Mesendoderm (in vitro differentiated cells): ENCODE measurements at regions not wholly inside any gene's neighbourhood (a gene's known extent, or its start where the extent isn't known, plus 50 kb on each side); places are given as distances from the start of the nearest gene placed in this dataset.

Experiments used
- DNase-seq: peaks from one replicate; pipeline ENCODE4 v3.0.0; 2013
- H2AK5ac ChIP-seq: 2 replicates; pipeline ENCODE4 v1.6.1; 2013; ENCODE audit warnings: low read length, inconsistent platforms
- H2BK120ac ChIP-seq: 2 replicates; pipeline ENCODE4 v1.6.1; 2013; ENCODE audit warnings: low read depth, mild to moderate bottlenecking, low read length, moderate library complexity, mixed read lengths
- H2BK15ac ChIP-seq: replicated peaks from 2 replicates; pipeline ENCODE4 v1.6.1; 2013; ENCODE audit warnings: low read depth, mild to moderate bottlenecking, moderate library complexity
- H2BK5ac ChIP-seq: 2 replicates; pipeline ENCODE4 v1.6.1; 2013; ENCODE audit warnings: low read length, inconsistent platforms
- H3K18ac ChIP-seq: 2 replicates; pipeline ENCODE4 v1.6.1; 2013; ENCODE audit warnings: mild to moderate bottlenecking, low read length, mixed read lengths
- H3K23ac ChIP-seq: one replicate; pipeline ENCODE4 v1.6.1; 2013; ENCODE audit warnings: low read length
- H3K27ac ChIP-seq: 2 replicates; pipeline ENCODE4 v1.5.1; 2013; ENCODE audit warnings: low read depth, mild to moderate bottlenecking, inconsistent platforms, low read length, moderate library complexity
- H3K27me3 ChIP-seq: 2 replicates; pipeline ENCODE4 v1.6.1; 2013; ENCODE audit warnings: low read length, control low read depth, mild to moderate bottlenecking, inconsistent platforms; ENCODE audit not compliant: insufficient read depth, poor library complexity
- H3K36me3 ChIP-seq: 2 replicates; pipeline ENCODE4 v1.6.1; 2013; ENCODE audit warnings: low read length, inconsistent platforms; ENCODE audit not compliant: control insufficient read depth, insufficient read depth
- H3K4ac ChIP-seq: one replicate; pipeline ENCODE4 v1.6.1; 2013; ENCODE audit warnings: low read depth, mild to moderate bottlenecking, low read length, moderate library complexity
- H3K4me1 ChIP-seq: 2 replicates; pipeline ENCODE4 v1.6.1; 2013; ENCODE audit warnings: low read depth, low read length, inconsistent platforms; ENCODE audit not compliant: control insufficient read depth
- H3K4me2 ChIP-seq: 2 replicates; pipeline ENCODE4 v1.6.1; 2013; ENCODE audit warnings: low read length
- H3K4me3 ChIP-seq: 2 replicates; pipeline ENCODE4 v1.5.1; 2013; ENCODE audit warnings: mild to moderate bottlenecking, low read length
- H3K56ac ChIP-seq: one replicate; pipeline ENCODE4 v1.6.1; 2013; ENCODE audit warnings: low read length
- H3K79me1 ChIP-seq: 2 replicates; pipeline ENCODE4 v1.6.1; 2013; ENCODE audit warnings: low read length, inconsistent platforms
- H3K79me2 ChIP-seq: 2 replicates; pipeline ENCODE4 v1.6.1; 2013; ENCODE audit warnings: mild to moderate bottlenecking, low read length; ENCODE audit not compliant: control insufficient read depth, insufficient read depth
- H3K9ac ChIP-seq: 2 replicates; pipeline ENCODE4 v1.6.1; 2013; ENCODE audit warnings: low read length, inconsistent platforms
- H4K5ac ChIP-seq: one replicate; pipeline ENCODE4 v1.6.1; 2013; ENCODE audit warnings: low read length
- H4K8ac ChIP-seq: one replicate; pipeline ENCODE4 v1.6.1; 2013; ENCODE audit warnings: low read depth, mild to moderate bottlenecking, control low read depth, low read length, moderate library complexity
- WGBS: extraction: QIAGEN DNeasy Blood & Tissue Kit; methylation state at CpG from one replicate; pipeline ENCODE4 v1.1.7; 2013; ENCODE audit warnings: low lambda C conversion rate, missing lambda C conversion rate; ENCODE audit not compliant: insufficient coverage; ENCODE audit errors: extremely low coverage; 5-methylcytosine and 5-hydroxymethylcytosine counted together

- H3K4ac ChIP-seq, result peak overlapping the region; percentile 16
- H3K9ac ChIP-seq, result no peak overlapping the region
- H4K5ac ChIP-seq, result no peak overlapping the region
- H3K4me2 ChIP-seq, result no peak overlapping the region
- no peak overlapping the region for H2BK120ac ChIP-seq
- H2BK15ac ChIP-seq, result no peak overlapping the region
- no peak overlapping the region for H3K18ac ChIP-seq
- DNase-seq, result no peak
- no peak overlapping the region for H3K4me3 ChIP-seq
- WGBS, result no CpG with 5 or more reads among the region's 4 CpGs
- no peaks in the 10 kb centered on the region for H3K36me3 ChIP-seq
- H3K79me1 ChIP-seq, result no peaks in the 10 kb centered on the region
- H3K4me1 ChIP-seq, result peaks cover 2% of the 10 kb centered on the region
- no peak overlapping the region for H4K8ac ChIP-seq
- no peak overlapping the region for H3K23ac ChIP-seq
- no peaks in the 10 kb centered on the region for H3K27me3 ChIP-seq
- H2BK5ac ChIP-seq, result no peak overlapping the region
- H3K79me2 ChIP-seq, result no peaks in the 10 kb centered on the region
- H3K27ac ChIP-seq, result no peak overlapping the region
- no peak overlapping the region for H3K56ac ChIP-seq
- no peak overlapping the region for H2AK5ac ChIP-seq
Observed at GRCh38 chr12:25771476-25771875, 187.0 kb upstream of the RASSF8 start.

GRCh38 chr12:25775968-25776367, 182.5 kb upstream of the RASSF8 start:
- Histone ChIP-seq H2BK5ac (no peak overlapping the region), H3K79me1 (no peaks in the 10 kb centered on the region), H4K5ac (no peak overlapping the region), H3K79me2 (no peaks in the 10 kb centered on the region), H3K56ac (no peak overlapping the region), H3K4me1 (peaks cover 2% of the 10 kb centered on the region), H3K36me3 (no peaks in the 10 kb centered on the region), H3K4me2 (no peak overlapping the region), H3K27ac (no peak overlapping the region), H3K9ac (no peak overlapping the region), H2BK120ac (no peak overlapping the region), H3K27me3 (no peaks in the 10 kb centered on the region), H2BK15ac (no peak overlapping the region), H3K4ac (no peak overlapping the region), H2AK5ac (no peak overlapping the region), H3K18ac (no peak overlapping the region), H3K23ac (no peak overlapping the region), H4K8ac (no peak overlapping the region), H3K4me3 (no peak overlapping the region)
- DNase-seq, result peak; percentile 87
- WGBS, result no CpG with 5 or more reads among the region's 4 CpGs

GRCh38 chr12:25780771-25781170, 177.7 kb upstream of the RASSF8 start:
- H4K8ac ChIP-seq, result no peak overlapping the region
- no peak overlapping the region for H2BK15ac ChIP-seq
- no peaks in the 10 kb centered on the region for H3K79me2 ChIP-seq
- H3K27ac ChIP-seq, result no peak overlapping the region
- H3K56ac ChIP-seq, result no peak overlapping the region
- no peak overlapping the region for H3K4me2 ChIP-seq
- no peaks in the 10 kb centered on the region for H3K79me1 ChIP-seq
- H3K27me3 ChIP-seq, result no peaks in the 10 kb centered on the region
- no peaks in the 10 kb centered on the region for H3K36me3 ChIP-seq
- no peak overlapping the region for H3K4me3 ChIP-seq
- peak overlapping the region; percentile 51 for H3K18ac ChIP-seq
- no peak overlapping the region for H3K9ac ChIP-seq
- H3K23ac ChIP-seq, result no peak overlapping the region
- no peak overlapping the region for H4K5ac ChIP-seq
- no peak overlapping the region for H2BK120ac ChIP-seq
- H2AK5ac ChIP-seq, result no peak overlapping the region
- WGBS, result no CpG with 5 or more reads among the region's 3 CpGs
- H3K4ac ChIP-seq, result no peak overlapping the region
- no peak overlapping the region for H2BK5ac ChIP-seq
- DNase-seq, result no peak
- H3K4me1 ChIP-seq, result no peaks in the 10 kb centered on the region

GRCh38 chr12:25781232-25781631, 177.2 kb upstream of the RASSF8 start:
- Histone ChIP-seq H3K27ac (no peak overlapping the region), H3K4me3 (no peak overlapping the region), H4K5ac (no peak overlapping the region), H2BK120ac (no peak overlapping the region), H3K18ac (no peak overlapping the region), H2BK15ac (no peak overlapping the region), H4K8ac (no peak overlapping the region), H2AK5ac (no peak overlapping the region), H3K9ac (no peak overlapping the region), H3K79me2 (no peaks in the 10 kb centered on the region), H3K36me3 (no peaks in the 10 kb centered on the region), H2BK5ac (no peak overlapping the region), H3K56ac (no peak overlapping the region), H3K23ac (no peak overlapping the region), H3K27me3 (no peaks in the 10 kb centered on the region), H3K4me2 (no peak overlapping the region), H3K4ac (no peak overlapping the region), H3K4me1 (no peaks in the 10 kb centered on the region), H3K79me1 (no peaks in the 10 kb centered on the region)
- WGBS, result no CpG with 5 or more reads among the region's 4 CpGs
- DNase-seq, result peak; percentile 68

- Histone ChIP-seq H3K4me1 (no peaks in the 10 kb centered on the region), H3K4me2 (no peak overlapping the region), H3K79me1 (no peaks in the 10 kb centered on the region), H2AK5ac (peak overlapping the region; percentile 88), H3K27ac (no peak overlapping the region), H3K9ac (no peak overlapping the region), H3K56ac (no peak overlapping the region), H4K5ac (no peak overlapping the region), H4K8ac (no peak overlapping the region), H3K79me2 (no peaks in the 10 kb centered on the region), H3K23ac (no peak overlapping the region), H3K4me3 (no peak overlapping the region), H2BK5ac (no peak overlapping the region), H2BK15ac (no peak overlapping the region), H3K4ac (no peak overlapping the region), H3K18ac (no peak overlapping the region), H2BK120ac (no peak overlapping the region), H3K27me3 (no peaks in the 10 kb centered on the region), H3K36me3 (no peaks in the 10 kb centered on the region)
- no CpG with 5 or more reads among the region's 5 CpGs for WGBS
- no peak for DNase-seq
Observed at GRCh38 chr12:25783566-25783965, 174.9 kb upstream of the RASSF8 start.

- Histone ChIP-seq H3K18ac (no peak overlapping the region), H4K5ac (no peak overlapping the region), H2BK5ac (no peak overlapping the region), H3K9ac (no peak overlapping the region), H3K4me3 (no peak overlapping the region), H2BK120ac (no peak overlapping the region), H3K23ac (no peak overlapping the region), H3K56ac (no peak overlapping the region), H2BK15ac (no peak overlapping the region), H2AK5ac (no peak overlapping the region), H3K79me2 (no peaks in the 10 kb centered on the region), H3K4ac (no peak overlapping the region), H4K8ac (no peak overlapping the region), H3K36me3 (no peaks in the 10 kb centered on the region), H3K27me3 (no peaks in the 10 kb centered on the region), H3K4me2 (no peak overlapping the region), H3K27ac (no peak overlapping the region), H3K4me1 (no peaks in the 10 kb centered on the region), H3K79me1 (no peaks in the 10 kb centered on the region)
- WGBS, result no CpG with 5 or more reads among the region's 7 CpGs
- DNase-seq, result no peak
Observed at GRCh38 chr12:25784669-25785068, 173.8 kb upstream of the RASSF8 start.
